Trophoblast cell (in vitro differentiated cells and primary cell): ENCODE measurements at regions not wholly inside any gene's neighbourhood (a gene's known extent, or its start where the extent isn't known, plus 50 kb on each side); places are given as distances from the start of the nearest gene placed in this dataset.

Experiments used
- DNase-seq, 2 donors: peaks; one replicate each; pipeline ENCODE4 v3.0.0-alpha.2; 2016
- H2AFZ ChIP-seq: 2 replicates; pipeline ENCODE4 v1.6.1; 2013; ENCODE audit warnings: low read length, moderate library complexity, mild to moderate bottlenecking; ENCODE audit not compliant: insufficient read depth, poor library complexity
- H2AK5ac ChIP-seq: 2 replicates; pipeline ENCODE4 v1.6.1; 2013; ENCODE audit warnings: mild to moderate bottlenecking, low read length
- H2BK120ac ChIP-seq: 2 replicates; pipeline ENCODE4 v1.6.1; 2013; ENCODE audit warnings: low read length, mild to moderate bottlenecking, moderate library complexity; ENCODE audit not compliant: insufficient read depth, poor library complexity
- H2BK12ac ChIP-seq: 2 replicates; pipeline ENCODE4 v1.6.1; 2013; ENCODE audit warnings: mild to moderate bottlenecking, low read length, moderate library complexity
- H2BK5ac ChIP-seq: 2 replicates; pipeline ENCODE4 v1.6.1; 2013; ENCODE audit warnings: low read length, low read depth, moderate library complexity, mild to moderate bottlenecking; ENCODE audit not compliant: poor library complexity
- H3K14ac ChIP-seq: 2 replicates; pipeline ENCODE4 v1.6.1; 2013; ENCODE audit warnings: mild to moderate bottlenecking, low read length
- H3K18ac ChIP-seq: 2 replicates; pipeline ENCODE4 v1.6.1; 2013; ENCODE audit warnings: mild to moderate bottlenecking, low read length
- H3K23ac ChIP-seq: 2 replicates; pipeline ENCODE4 v1.6.1; 2013; ENCODE audit warnings: low read length
- H3K27ac ChIP-seq: 2 replicates; pipeline ENCODE4 v1.5.1; 2013; ENCODE audit warnings: low read depth, mild to moderate bottlenecking, inconsistent platforms, low read length, moderate library complexity
- H3K27me3 ChIP-seq: 2 replicates; pipeline ENCODE4 v1.6.1; 2013; ENCODE audit warnings: inconsistent platforms, mild to moderate bottlenecking, low read length, moderate library complexity; ENCODE audit not compliant: insufficient read depth
- H3K36me3 ChIP-seq, 2 experiments: 1 replicate in 1 of 2; 2 replicates in 1 of 2; pipeline ENCODE4 v1.6.1; 2013; ENCODE audit warnings: low read length in 2 of 2, mild to moderate bottlenecking in 2 of 2, moderate library complexity in 1 of 2; ENCODE audit not compliant: insufficient read depth in 2 of 2, control insufficient read depth in 1 of 2
- H3K4ac ChIP-seq: 2 replicates; pipeline ENCODE4 v1.6.1; 2013; ENCODE audit warnings: low read depth, mild to moderate bottlenecking, low read length, moderate library complexity
- H3K4me1 ChIP-seq, 2 experiments: 1 replicate in 1 of 2; 2 replicates in 1 of 2; pipeline ENCODE4 v1.6.1; 2013; ENCODE audit warnings: low read length in 2 of 2, mild to moderate bottlenecking in 2 of 2, moderate library complexity in 1 of 2; ENCODE audit not compliant: insufficient read depth in 2 of 2, control insufficient read depth in 1 of 2
- H3K4me2 ChIP-seq: 2 replicates; pipeline ENCODE4 v1.6.1; 2013; ENCODE audit warnings: inconsistent platforms, mild to moderate bottlenecking, low read length, moderate library complexity
- H3K4me3 ChIP-seq: 2 replicates; pipeline ENCODE4 v1.5.1; 2013; ENCODE audit warnings: mild to moderate bottlenecking, low read depth, low read length, inconsistent platforms
- H3K79me1 ChIP-seq: one replicate; pipeline ENCODE4 v1.6.1; 2013; ENCODE audit warnings: low read length
- H3K79me2 ChIP-seq: 2 replicates; pipeline ENCODE4 v1.6.1; 2013; ENCODE audit warnings: low read length, mild to moderate bottlenecking; ENCODE audit not compliant: control insufficient read depth, insufficient read depth, poor library complexity
- H3K9ac ChIP-seq: 2 replicates; pipeline ENCODE4 v1.6.1; 2013; ENCODE audit warnings: mild to moderate bottlenecking, low read length
- H3K9me3 ChIP-seq: 2 replicates; pipeline ENCODE4 v1.6.1; 2013; ENCODE audit warnings: low read depth, mild to moderate bottlenecking, control low read depth, inconsistent platforms, low read length; ENCODE audit not compliant: insufficient read depth
- H4K12ac ChIP-seq: 2 replicates; pipeline ENCODE4 v1.6.1; 2013; ENCODE audit warnings: low read depth, mild to moderate bottlenecking, low read length, moderate library complexity
- H4K8ac ChIP-seq: 2 replicates; pipeline ENCODE4 v1.6.1; 2013; ENCODE audit warnings: low read depth, mild to moderate bottlenecking, low read length, moderate library complexity
- H4K91ac ChIP-seq: one replicate; pipeline ENCODE4 v1.6.1; 2013; ENCODE audit warnings: low read depth, mild to moderate bottlenecking, low read length, moderate library complexity
- WGBS: extraction: QIAGEN DNeasy Blood & Tissue Kit; methylation state at CpG from one replicate; pipeline ENCODE4 v1.1.7; 2013; ENCODE audit warnings: missing lambda C conversion rate; ENCODE audit not compliant: insufficient read length, insufficient coverage; ENCODE audit errors: extremely low coverage; 5-methylcytosine and 5-hydroxymethylcytosine counted together

DNA sequence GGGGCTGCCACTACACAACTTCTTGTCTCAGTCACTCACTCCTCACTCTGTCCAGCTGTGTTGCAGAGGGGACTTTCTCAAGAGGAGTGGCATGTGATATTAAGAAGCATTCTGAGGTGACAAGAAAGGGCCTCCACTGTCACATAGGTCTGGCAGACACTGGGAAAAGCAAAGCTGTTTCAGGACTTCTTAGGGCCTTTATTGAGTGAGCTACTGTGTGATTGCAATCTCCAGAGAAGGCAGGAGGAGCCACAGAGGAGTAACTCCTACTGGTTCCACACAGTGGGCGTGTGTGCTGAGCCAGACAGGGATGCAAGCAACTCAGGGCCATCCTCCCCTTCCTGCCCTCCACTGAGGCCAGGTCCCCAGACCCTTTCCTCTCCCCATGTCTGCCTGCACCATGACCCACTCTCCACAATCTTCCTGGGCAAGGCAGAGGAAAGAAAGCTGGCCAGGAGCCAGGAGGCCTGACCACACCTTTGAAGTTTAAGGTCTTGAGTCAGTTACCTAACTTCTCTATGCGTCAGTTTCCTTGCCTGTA is 262.0 kb upstream of the ZMIZ1 start:
- no peak overlapping the region for H3K4ac ChIP-seq
- DNase-seq: no peak
- no peak overlapping the region for H3K18ac ChIP-seq
- H3K4me3 ChIP-seq: no peak overlapping the region
- H2AK5ac ChIP-seq: no peak overlapping the region
- no peak overlapping the region for H4K12ac ChIP-seq
- WGBS: no CpG with 5 or more reads among the region's 2 CpGs
- no peaks in the 10 kb centered on the region for H3K27me3 ChIP-seq
- no peak overlapping the region for H3K4me2 ChIP-seq
- H3K9ac ChIP-seq: no peak overlapping the region
- peak overlapping the region; percentile 3 for H4K91ac ChIP-seq
- no peak overlapping the region for H4K8ac ChIP-seq
- H2BK12ac ChIP-seq: peak overlapping the region; percentile 21
- H2BK120ac ChIP-seq: peak overlapping the region; percentile 13
- H2AFZ ChIP-seq: no peak overlapping the region
- no peaks in the 10 kb centered on the region for H3K36me3 ChIP-seq
- H3K14ac ChIP-seq: no peak overlapping the region
- no peak overlapping the region for H2BK5ac ChIP-seq
- peaks cover 1% of the 10 kb centered on the region for H3K79me2 ChIP-seq
- peaks cover 2% of the 10 kb centered on the region for H3K9me3 ChIP-seq
- H3K4me1 ChIP-seq: peaks cover 28 to 31% of the 10 kb centered on the region in 2 experiments
- H3K23ac ChIP-seq: no peak overlapping the region
- peaks cover 18% of the 10 kb centered on the region for H3K79me1 ChIP-seq
- peak overlapping the region; percentile 66 for H3K27ac ChIP-seq

DNA sequence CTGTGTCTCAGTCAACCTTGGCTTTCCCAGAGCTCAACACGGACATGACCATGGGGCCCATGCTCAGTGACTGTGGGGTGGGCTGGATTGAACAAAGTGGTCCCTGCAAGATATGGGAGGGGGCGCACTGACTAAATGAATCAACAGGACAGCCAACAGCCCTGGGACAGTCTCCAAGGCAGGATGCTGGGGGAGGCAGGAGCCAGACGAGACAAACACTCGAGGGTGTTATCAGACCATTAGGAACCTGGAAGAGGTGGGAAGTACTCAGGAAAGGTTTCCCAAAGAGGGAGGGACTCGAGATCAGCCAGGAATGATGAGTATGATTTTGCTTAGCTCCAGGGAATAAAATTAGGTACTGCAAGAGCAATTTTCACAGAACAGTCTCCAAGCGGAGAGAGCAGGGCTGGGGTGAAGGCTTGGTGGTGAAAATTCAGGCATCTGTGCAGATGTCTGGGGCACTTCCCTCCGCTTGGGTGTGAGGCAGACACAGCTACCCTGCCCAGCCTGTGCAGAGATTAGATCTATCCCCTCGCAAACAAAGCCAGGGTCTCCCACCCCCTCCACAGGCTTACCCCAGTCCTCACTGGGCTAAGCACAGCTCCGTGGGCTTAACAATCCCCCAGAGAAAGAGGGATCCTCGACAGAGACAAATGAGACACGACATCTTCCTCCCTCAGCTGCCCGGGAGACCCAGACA is 261.1 kb upstream of the ZMIZ1 start:
- Histone ChIP-seq H3K79me1 (peaks cover 18% of the 10 kb centered on the region), H2BK5ac (peak overlapping the region; percentile 62), H4K8ac (no peak overlapping the region), H3K14ac (peak overlapping the region; percentile 8), H4K91ac (peak overlapping the region; percentile 33), H3K9me3 (no peaks in the 10 kb centered on the region), H3K9ac (no peak overlapping the region), H3K36me3 (no peaks in the 10 kb centered on the region), H2AK5ac (peak overlapping the region; percentile 7), H3K4me1 (peaks cover 28 to 31% of the 10 kb centered on the region in 2 experiments), H2AFZ (no peak overlapping the region), H2BK120ac (peak overlapping the region; percentile 69), H3K4me3 (no peak overlapping the region), H3K4me2 (no peak overlapping the region), H3K4ac (no peak overlapping the region), H4K12ac (no peak overlapping the region), H3K79me2 (peaks cover 1% of the 10 kb centered on the region), H2BK12ac (peak overlapping the region; percentile 24), H3K18ac (peak overlapping the region; percentile 18), H3K27me3 (no peaks in the 10 kb centered on the region), H3K23ac (no peak overlapping the region), H3K27ac (peak overlapping the region; percentile 66)
- no peak for DNase-seq
- no CpG with 5 or more reads among the region's 12 CpGs for WGBS

DNA sequence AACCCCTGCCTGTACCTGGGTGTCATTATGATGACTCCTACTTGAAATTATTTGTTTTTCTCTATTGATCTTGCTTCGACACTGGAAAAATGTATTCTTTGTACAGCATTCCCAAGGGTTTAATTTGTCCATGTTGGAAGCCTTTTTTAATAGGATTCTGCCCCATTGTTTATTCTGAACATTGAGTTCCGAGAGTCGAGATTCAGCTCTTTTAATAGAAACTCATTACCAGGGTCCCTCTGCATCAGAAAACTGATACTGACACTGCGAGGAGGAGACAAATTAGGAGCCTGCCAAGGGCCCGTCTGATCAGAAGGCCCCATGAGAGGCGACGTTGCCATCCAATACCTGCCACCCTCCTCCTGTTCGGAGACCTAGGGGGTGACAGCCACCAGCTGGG is 260.5 kb upstream of the ZMIZ1 start:
- no peaks in the 10 kb centered on the region for H3K36me3 ChIP-seq
- H3K4me1 ChIP-seq: peaks cover 28 to 29% of the 10 kb centered on the region in 2 experiments
- H2BK12ac ChIP-seq: peak overlapping the region; percentile 51
- H3K9ac ChIP-seq: no peak overlapping the region
- peaks cover 1% of the 10 kb centered on the region for H3K79me2 ChIP-seq
- no CpG with 5 or more reads among the region's 8 CpGs for WGBS
- no peak overlapping the region for H3K4me2 ChIP-seq
- peak overlapping the region; percentile 45 for H3K27ac ChIP-seq
- no peak overlapping the region for H3K14ac ChIP-seq
- no peaks in the 10 kb centered on the region for H3K9me3 ChIP-seq
- H4K8ac ChIP-seq: peak overlapping the region; percentile 19
- no peak overlapping the region for H3K4me3 ChIP-seq
- peak overlapping the region; percentile 11 for H3K18ac ChIP-seq
- no peak overlapping the region for H2AFZ ChIP-seq
- peaks cover 18% of the 10 kb centered on the region for H3K79me1 ChIP-seq
- no peak for DNase-seq
- H2BK120ac ChIP-seq: peak overlapping the region; percentile 72
- H2BK5ac ChIP-seq: peak overlapping the region; percentile 62
- H4K12ac ChIP-seq: no peak overlapping the region
- H3K23ac ChIP-seq: no peak overlapping the region
- H4K91ac ChIP-seq: peak overlapping the region; percentile 50
- H2AK5ac ChIP-seq: no peak overlapping the region
- no peak overlapping the region for H3K4ac ChIP-seq
- no peaks in the 10 kb centered on the region for H3K27me3 ChIP-seq

DNA sequence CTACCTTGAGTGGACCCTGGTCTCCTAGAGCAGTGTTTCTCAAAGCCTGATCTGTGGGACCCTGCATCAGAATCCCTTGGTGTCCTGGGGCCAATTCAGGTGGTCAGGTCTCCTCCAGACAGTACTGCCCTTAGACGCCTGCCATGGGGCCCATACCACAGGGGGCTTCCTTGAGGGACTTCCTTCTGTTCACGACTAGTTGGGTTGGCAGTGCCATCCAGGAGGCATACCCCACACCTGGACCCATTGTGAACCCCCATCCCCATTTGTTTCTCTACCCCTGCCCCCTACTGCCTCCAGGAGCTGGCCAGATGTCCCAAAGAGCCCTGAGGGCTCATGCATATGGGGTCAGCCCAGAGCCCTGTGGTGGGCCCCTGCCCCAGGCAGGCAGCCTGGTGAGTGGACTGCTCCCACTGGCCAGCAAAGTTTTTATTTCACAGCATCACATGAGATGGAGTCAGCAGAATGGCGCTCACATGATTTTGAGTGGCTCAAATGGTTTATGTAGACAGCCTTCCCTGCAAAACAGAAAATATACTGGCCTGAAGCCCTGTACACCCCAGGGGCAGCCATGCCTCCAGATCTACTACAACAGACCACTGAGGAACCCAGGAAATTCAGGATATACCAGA is 259.9 kb upstream of the ZMIZ1 start:
- Histone ChIP-seq H3K4me2 (no peak overlapping the region), H3K79me2 (peaks cover 1% of the 10 kb centered on the region), H3K4me1 (peaks cover 28 to 29% of the 10 kb centered on the region in 2 experiments), H4K8ac (peak overlapping the region; percentile 19), H3K14ac (peak overlapping the region; percentile 8), H3K18ac (peak overlapping the region; percentile 11), H3K9ac (no peak overlapping the region), H3K9me3 (no peaks in the 10 kb centered on the region), H2AFZ (no peak overlapping the region), H3K4ac (peak overlapping the region; percentile 10), H3K23ac (no peak overlapping the region), H2BK5ac (peak overlapping the region; percentile 29), H3K27me3 (no peaks in the 10 kb centered on the region), H2BK120ac (peak overlapping the region; percentile 72), H3K27ac (no peak overlapping the region), H3K4me3 (no peak overlapping the region), H2AK5ac (no peak overlapping the region), H3K36me3 (no peaks in the 10 kb centered on the region), H3K79me1 (peaks cover 18% of the 10 kb centered on the region), H4K12ac (no peak overlapping the region), H4K91ac (peak overlapping the region; percentile 50), H2BK12ac (peak overlapping the region; percentile 51)
- DNase-seq: no peak
- WGBS: no CpG with 5 or more reads among the region's 3 CpGs
